OCI-LY3 (cell line): ENCODE measurements at regions not wholly inside any gene's neighbourhood (a gene's known extent, or its start where the extent isn't known, plus 50 kb on each side); places are given as distances from the start of the nearest gene placed in this dataset.

Experiments used
- H2AFZ ChIP-seq: fragments of 200-600, 300-600 bp; shearing (Covaris generic); 2 replicates; pipeline ENCODE4 v1.6.0; 2014; ENCODE audit warnings: antibody characterized with exemption, low read depth, low read length
- H3K27ac ChIP-seq: fragments of 200-600, 300-600 bp; sonication (generic); 2 replicates; pipeline ENCODE4 v1.5.1; 2014; ENCODE audit warnings: mild to moderate bottlenecking, low read length, moderate library complexity, mixed read lengths
- H3K27me3 ChIP-seq: fragments of 200-600, 300-600 bp; sonication (generic); 2 replicates; pipeline ENCODE4 v1.6.1; 2014; ENCODE audit warnings: low read depth, low read length, mixed read lengths
- H3K36me3 ChIP-seq: fragments of 200-600, 300-600 bp; sonication (generic); replicated peaks from 2 replicates; pipeline ENCODE3; 2014; ENCODE audit warnings: low read depth, low read length, mixed read lengths
- H3K4me1 ChIP-seq: fragments of 300-600, 200-600 bp; sonication (generic); 2 replicates; pipeline ENCODE4 v1.6.1; 2014; ENCODE audit warnings: low read length, mixed read lengths
- H3K4me2 ChIP-seq: fragments of 200-600, 300-600 bp; sonication (generic); 2 replicates; pipeline ENCODE4 v1.6.1; 2014; ENCODE audit warnings: low read length, mixed read lengths
- H3K4me3 ChIP-seq: fragments of 300-600, 200-600 bp; sonication (generic); 2 replicates; pipeline ENCODE4 v1.5.1; 2014; ENCODE audit warnings: antibody characterized with exemption, mild to moderate bottlenecking, low read length, moderate library complexity
- H3K79me2 ChIP-seq: fragments of 300-600, 200-600 bp; shearing (Covaris generic); 2 replicates; pipeline ENCODE4 v1.6.1; 2014; ENCODE audit warnings: mild to moderate bottlenecking, low read length, mixed read lengths
- H3K9ac ChIP-seq: fragments of 300-600, 200-600 bp; shearing (Covaris generic); 2 replicates; pipeline ENCODE4 v1.6.0; 2014; ENCODE audit warnings: mild to moderate bottlenecking, low read length, moderate library complexity
- H3K9me3 ChIP-seq: fragments of 200-600, 300-600 bp; shearing (Covaris generic); 2 replicates; pipeline ENCODE4 v1.6.1; 2014; ENCODE audit warnings: low read length, mixed read lengths; ENCODE audit not compliant: insufficient read depth
- H4K20me1 ChIP-seq: fragments of 200-600, 300-600 bp; sonication (generic); 2 replicates; pipeline ENCODE4 v1.6.1; 2016; ENCODE audit warnings: low read length, mixed read lengths; ENCODE audit not compliant: insufficient read depth
- EZH2phosphoT487 ChIP-seq: fragments of 200-600 bp; shearing (Covaris generic); IDR thresholded peaks from 2 replicates; pipeline ENCODE4 v1.6.1; 2018; ENCODE audit warnings: antibody characterized with exemption, mixed run types, low read depth
- TF ChIP-seq, protein P1 (sequence below): fragments of 200-600, 300-600 bp; sonication (generic); IDR thresholded peaks from 2 replicates; pipeline ENCODE4 v1.5.1; 2014; ENCODE audit warnings: antibody characterized with exemption, low read length, low read depth

- Histone ChIP-seq H3K27ac (no peak overlapping the region), H3K4me1 (peaks cover 11% of the 10 kb centered on the region), H3K27me3 (no peaks in the 10 kb centered on the region), H4K20me1 (peaks cover 6% of the 10 kb centered on the region; the same call in 1 of the 2 replicates), H3K4me2 (no peak overlapping the region), H3K36me3 (no peaks in the 10 kb centered on the region), H2AFZ (no peak overlapping the region), H3K4me3 (no peak overlapping the region), H3K9ac (no peak overlapping the region), H3K9me3 (no peaks in the 10 kb centered on the region), H3K79me2 (no peaks in the 10 kb centered on the region)
- TF ChIP-seq EZH2phosphoT487: no peak
- TF ChIP-seq, protein P1, sequence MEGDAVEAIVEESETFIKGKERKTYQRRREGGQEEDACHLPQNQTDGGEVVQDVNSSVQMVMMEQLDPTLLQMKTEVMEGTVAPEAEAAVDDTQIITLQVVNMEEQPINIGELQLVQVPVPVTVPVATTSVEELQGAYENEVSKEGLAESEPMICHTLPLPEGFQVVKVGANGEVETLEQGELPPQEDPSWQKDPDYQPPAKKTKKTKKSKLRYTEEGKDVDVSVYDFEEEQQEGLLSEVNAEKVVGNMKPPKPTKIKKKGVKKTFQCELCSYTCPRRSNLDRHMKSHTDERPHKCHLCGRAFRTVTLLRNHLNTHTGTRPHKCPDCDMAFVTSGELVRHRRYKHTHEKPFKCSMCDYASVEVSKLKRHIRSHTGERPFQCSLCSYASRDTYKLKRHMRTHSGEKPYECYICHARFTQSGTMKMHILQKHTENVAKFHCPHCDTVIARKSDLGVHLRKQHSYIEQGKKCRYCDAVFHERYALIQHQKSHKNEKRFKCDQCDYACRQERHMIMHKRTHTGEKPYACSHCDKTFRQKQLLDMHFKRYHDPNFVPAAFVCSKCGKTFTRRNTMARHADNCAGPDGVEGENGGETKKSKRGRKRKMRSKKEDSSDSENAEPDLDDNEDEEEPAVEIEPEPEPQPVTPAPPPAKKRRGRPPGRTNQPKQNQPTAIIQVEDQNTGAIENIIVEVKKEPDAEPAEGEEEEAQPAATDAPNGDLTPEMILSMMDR: no peak
These were observed 149.0 kb upstream of the ANK2 start for GRCh38 chr4:112900416-112900815.

DNA sequence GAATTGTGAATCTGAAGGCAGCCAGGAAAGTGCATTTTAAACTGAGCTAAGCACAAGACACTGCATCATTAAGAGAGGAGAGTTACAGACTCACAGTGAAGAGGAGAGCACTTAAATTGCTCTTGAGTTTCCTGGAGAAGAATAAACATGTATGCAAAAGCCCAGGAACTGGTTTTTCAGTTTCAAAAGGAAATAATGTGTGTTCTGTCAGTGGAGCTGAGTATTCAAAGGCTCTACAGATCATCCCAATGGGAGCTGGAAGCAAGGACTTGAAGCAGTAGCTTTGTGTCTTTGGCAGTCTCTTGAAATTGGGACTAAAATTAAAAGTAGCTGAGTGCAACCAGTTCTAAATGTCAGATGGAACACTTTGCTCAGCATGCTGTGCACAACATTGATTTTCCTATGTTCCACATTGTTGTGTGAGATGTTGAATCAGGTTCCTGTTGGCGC, 147.5 kb upstream of the ANK2 start:
- H4K20me1 ChIP-seq: no peaks in the 10 kb centered on the region
- H3K4me3 ChIP-seq: no peak overlapping the region
- H2AFZ ChIP-seq: no peak overlapping the region
- no peak overlapping the region for H3K4me2 ChIP-seq
- no peak overlapping the region for H3K27ac ChIP-seq
- H3K79me2 ChIP-seq: no peaks in the 10 kb centered on the region
- no peaks in the 10 kb centered on the region for H3K4me1 ChIP-seq
- no peak for TF ChIP-seq EZH2phosphoT487
- TF ChIP-seq, protein P1: no peak
- H3K36me3 ChIP-seq: no peaks in the 10 kb centered on the region
- H3K27me3 ChIP-seq: no peaks in the 10 kb centered on the region
- H3K9me3 ChIP-seq: no peaks in the 10 kb centered on the region
- no peak overlapping the region for H3K9ac ChIP-seq

- Histone ChIP-seq H3K79me2 (no peaks in the 10 kb centered on the region), H3K27me3 (no peaks in the 10 kb centered on the region), H4K20me1 (no peaks in the 10 kb centered on the region), H3K9ac (no peak overlapping the region), H2AFZ (no peak overlapping the region), H3K4me1 (peaks cover 14% of the 10 kb centered on the region), H3K9me3 (no peaks in the 10 kb centered on the region), H3K4me2 (no peak overlapping the region), H3K36me3 (no peaks in the 10 kb centered on the region), H3K4me3 (no peak overlapping the region), H3K27ac (no peak overlapping the region)
- TF ChIP-seq EZH2phosphoT487: no peak
- TF ChIP-seq, protein P1: no peak
These were observed 143.7 kb upstream of the ANK2 start for GRCh38 chr4:112905728-112906127.

DNA sequence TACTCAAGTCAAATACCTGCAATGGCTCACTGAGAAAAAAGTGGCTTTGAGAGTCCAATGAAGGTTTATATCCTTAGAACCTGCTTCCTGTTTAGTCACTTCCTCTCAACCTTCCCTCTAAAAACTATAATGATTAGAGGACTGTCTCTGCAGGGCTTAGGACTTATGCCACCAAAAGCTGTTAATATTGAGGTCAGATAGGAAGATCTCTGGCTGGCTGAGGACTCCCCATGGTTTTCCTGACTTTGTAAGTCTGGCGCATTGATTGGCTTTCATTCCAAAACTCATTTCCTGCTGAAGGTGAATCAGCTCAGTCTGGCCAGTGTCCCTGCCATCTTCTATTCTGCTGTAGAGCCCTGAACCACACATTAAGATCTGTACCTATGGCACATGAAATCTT, 140.9 kb upstream of the ANK2 start:
- H3K4me2 ChIP-seq: no peak overlapping the region
- no peaks in the 10 kb centered on the region for H3K9me3 ChIP-seq
- H3K9ac ChIP-seq: no peak overlapping the region
- no peak overlapping the region for H3K4me3 ChIP-seq
- H3K27ac ChIP-seq: no peak overlapping the region
- H3K27me3 ChIP-seq: no peaks in the 10 kb centered on the region
- H3K79me2 ChIP-seq: no peaks in the 10 kb centered on the region
- H3K36me3 ChIP-seq: no peaks in the 10 kb centered on the region
- no peak overlapping the region for H2AFZ ChIP-seq
- peaks cover 32% of the 10 kb centered on the region for H3K4me1 ChIP-seq
- no peak for TF ChIP-seq EZH2phosphoT487
- TF ChIP-seq, protein P1: no peak
- no peaks in the 10 kb centered on the region for H4K20me1 ChIP-seq
